Activated CD4-positive, alpha-beta T cell treated with anti-CD3 and anti-CD28 coated beads, Interleukin-2, Interleukin-6, amounts not matched to agents 100 ng/mL and 50 ng/mL, durations not matched to agents 16 hours and 8 hours (primary cell): ENCODE measurements at regions not wholly inside any gene's neighbourhood (a gene's known extent, or its start where the extent isn't known, plus 50 kb on each side); places are given as distances from the start of the nearest gene placed in this dataset.

Experiments used
- DNase-seq: peaks from one replicate; pipeline ENCODE4 v3.0.0-alpha.2; 2020

DNA sequence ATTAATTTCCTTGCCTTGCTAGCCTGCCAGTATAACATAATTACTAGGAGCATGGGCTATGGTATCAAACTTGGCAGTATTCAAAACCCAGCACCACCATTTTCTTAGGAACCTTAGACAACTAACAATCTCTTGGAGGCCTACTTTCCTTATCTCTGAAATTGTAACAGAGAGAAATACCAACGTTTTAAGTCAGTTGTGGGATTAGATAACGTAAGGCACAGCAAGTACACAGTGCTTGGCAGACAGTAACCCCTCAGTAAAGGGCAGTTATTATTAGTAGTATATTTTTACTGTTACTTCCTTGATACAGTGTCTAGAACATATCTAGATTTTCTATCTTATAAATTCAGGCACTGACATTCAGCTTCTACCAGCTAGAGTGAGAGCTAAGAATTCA, 309.6 kb downstream of the ACTL7B start:
- DNase-seq: no peak

GRCh38 chr9:108545436-108545835, 310.4 kb downstream of the ACTL7B start:
- no peak for DNase-seq

GRCh38 chr9:108544866-108545265, 310.9 kb downstream of the ACTL7B start:
- no peak for DNase-seq

DNA sequence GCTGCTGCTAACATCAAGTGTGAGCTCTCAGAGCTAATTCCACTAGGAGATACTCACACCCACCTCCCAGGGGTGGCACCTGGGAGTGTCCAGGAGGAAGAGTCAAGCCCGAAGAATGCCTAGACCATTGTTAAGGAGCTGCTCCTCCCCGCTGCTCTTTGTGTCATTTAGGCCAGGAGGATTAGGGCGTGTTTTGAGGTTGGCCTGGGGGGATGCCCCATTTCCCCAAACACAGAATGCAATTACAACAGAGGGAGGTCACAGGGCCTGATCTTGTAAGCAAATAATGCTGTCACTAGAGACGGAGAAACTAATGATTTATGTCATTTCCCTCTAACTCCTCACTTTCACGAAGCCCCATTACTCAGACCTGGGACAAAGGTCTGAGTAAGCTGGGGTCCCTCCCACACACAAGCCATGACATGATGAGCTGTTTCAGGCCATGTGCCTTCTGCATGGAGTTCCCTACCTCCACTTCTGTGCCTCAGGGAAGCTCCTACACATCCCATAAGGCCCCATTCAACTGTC, 312.5 kb downstream of the ACTL7B start:
- no peak for DNase-seq

GRCh38 chr9:108537756-108538155, 318.0 kb downstream of the ACTL7B start:
- no peak for DNase-seq

DNA sequence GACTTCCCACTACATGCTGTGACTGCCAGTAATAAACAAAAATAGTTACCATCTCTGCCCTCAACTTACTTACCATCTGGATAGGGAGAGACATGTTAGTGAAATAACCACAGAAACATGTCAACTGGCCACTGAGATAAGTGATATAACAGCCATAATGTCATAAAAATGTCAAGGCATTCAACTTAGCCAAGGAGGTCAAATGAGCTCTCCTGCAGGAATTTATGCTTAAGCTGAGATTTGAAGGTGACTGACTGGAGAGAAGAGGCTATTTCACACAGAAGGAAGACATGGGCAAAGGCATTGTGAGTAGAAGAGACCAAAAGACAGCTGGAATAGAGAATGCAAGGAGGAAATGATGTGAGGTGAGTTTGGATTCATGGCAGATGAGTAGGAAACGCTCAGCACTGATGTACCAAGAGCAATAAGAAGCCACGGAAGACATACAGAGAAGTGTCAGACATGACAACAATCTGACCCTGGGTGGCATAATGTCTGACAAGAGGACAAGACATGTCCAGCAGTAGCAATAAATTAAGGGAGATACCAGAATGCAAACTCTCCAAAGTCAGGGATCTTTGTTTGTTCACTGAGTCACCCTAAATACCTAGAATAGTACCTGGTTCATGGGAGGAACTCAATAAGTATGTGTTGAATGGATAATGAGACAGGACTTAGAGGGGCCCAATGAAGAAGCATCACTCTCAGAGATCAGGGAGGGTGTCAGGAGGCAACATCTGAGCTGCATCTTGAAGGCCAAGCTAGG, 318.8 kb downstream of the ACTL7B start:
- no peak for DNase-seq

GRCh38 chr9:108535526-108535925, 320.3 kb downstream of the ACTL7B start:
- peak; percentile 1 for DNase-seq

DNA sequence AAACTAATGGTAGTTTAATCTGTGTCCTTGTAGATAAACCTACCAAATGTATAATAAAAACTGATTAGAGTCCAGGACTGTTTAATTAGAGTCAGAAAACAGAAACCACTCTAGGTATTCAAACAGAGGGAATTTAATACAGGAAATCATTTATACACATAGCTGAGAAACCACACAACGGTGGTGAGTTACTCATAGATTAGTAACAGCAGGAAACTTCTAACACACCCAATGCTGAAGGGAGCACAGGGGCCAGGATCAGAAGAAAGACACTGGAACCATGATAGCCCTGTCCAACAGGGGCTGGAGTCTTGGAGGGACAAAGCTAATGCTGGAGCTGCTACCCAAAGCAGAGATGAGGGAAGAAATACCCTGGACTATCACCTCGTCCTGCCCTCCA, 321.0 kb downstream of the ACTL7B start:
- DNase-seq: no peak

GRCh38 chr9:108530141-108530540, 325.6 kb downstream of the ACTL7B start:
- no peak for DNase-seq

- no peak for DNase-seq
These were observed 327.6 kb downstream of the ACTL7B start for GRCh38 chr9:108528231-108528630.

GRCh38 chr9:108526518-108526917, 329.3 kb downstream of the ACTL7B start:
- DNase-seq: no peak

- no peak for DNase-seq
These were observed 330.6 kb downstream of the ACTL7B start for GRCh38 chr9:108525186-108525585.

DNA sequence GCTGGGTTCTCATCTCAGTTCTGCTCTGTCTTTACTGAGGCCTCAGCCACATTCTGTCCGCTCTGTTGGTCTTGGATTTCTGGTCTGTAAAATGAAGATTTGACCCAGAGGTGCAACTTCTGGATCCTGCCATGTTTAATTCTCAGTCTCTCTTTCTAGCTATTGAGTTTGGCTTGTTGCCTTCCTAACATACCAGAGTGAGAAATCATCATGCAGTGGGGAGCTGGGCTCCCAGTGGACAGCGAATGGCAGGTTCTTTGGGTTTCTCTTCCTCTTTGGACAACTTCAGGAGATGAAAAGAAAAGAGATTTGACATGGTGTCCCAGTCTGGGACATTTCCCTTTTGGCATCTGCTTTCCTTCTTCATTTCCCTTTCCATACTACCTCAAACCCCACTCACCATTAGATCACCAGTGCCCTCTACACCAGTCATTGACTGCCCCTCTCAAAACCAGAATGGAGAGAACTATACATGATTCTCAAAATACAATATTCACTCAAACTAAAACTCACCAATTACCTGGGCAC, 334.7 kb downstream of the ACTL7B start:
- DNase-seq: no peak

DNA sequence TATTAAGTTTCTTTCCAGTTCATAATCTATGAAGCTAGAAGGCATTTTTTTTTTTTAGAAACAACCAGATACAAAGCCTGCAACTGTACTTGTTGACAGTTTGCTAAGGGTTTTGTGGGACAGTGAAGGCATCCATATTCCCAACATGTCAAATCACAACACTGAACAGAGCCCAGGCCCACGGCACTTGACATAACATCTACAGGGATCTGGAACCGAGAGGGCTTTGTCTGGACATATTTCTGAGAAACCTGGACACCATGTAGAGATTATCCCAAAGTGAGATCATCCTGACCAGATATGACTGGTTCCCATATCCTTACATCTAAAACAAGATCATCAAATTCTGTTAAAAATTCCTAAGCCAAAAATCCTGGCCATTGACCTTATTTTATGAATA, 336.3 kb downstream of the ACTL7B start:
- DNase-seq: no peak

DNA sequence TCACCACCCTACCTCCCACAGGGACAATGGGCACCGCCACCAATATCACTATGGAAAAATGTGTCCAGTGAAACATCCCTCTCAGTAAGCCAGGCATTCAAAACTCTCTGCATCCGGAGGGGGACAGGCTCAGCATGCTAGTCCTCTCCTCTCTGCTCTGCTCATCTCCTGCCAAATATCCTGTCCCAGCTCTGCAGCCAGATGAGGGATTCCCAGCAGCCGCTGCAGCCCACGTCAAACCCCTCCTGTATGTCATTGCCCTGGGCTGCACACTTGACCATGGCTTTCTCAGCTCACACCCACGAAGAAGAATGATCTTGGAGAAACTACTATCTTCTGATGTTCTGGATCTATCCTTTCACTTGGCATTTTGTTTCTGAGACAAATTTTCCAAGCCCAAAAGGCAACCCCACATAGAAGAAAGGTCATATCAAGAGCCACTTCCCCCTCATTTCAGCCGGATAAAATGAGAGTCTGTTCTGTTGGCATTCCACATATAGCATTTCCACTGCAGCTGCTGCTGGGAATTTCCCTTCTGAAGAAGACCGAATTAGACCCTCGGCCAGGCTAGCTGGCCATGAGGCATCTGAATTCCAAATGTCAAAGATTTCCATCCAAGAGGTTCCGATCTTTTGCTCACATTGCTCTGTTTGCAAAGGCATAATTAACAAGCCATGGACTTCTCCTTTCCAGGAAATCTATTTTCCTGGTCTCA, 338.0 kb downstream of the ACTL7B start:
- no peak for DNase-seq

- DNase-seq: no peak
These were observed 339.4 kb downstream of the ACTL7B start for GRCh38 chr9:108516391-108516790.

DNA sequence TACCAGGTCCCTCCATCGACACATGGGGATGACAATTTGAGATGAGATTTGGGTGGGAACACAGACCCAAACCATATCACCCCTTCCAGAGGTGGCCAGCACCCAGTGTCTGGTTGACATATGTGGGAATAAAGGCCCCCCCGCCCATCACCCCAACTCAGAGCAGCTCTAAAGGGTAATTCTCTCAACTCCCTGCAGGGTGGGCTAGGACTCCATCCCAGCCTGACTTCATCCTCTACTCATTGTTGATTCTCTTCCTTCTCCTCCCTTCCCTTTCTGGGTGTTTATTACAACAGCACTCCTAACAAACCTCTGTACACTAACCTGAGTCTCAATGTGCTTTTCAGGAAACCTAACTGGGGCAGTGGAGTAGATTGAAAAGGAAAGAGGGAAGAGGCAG, 339.9 kb downstream of the ACTL7B start:
- no peak for DNase-seq

DNA sequence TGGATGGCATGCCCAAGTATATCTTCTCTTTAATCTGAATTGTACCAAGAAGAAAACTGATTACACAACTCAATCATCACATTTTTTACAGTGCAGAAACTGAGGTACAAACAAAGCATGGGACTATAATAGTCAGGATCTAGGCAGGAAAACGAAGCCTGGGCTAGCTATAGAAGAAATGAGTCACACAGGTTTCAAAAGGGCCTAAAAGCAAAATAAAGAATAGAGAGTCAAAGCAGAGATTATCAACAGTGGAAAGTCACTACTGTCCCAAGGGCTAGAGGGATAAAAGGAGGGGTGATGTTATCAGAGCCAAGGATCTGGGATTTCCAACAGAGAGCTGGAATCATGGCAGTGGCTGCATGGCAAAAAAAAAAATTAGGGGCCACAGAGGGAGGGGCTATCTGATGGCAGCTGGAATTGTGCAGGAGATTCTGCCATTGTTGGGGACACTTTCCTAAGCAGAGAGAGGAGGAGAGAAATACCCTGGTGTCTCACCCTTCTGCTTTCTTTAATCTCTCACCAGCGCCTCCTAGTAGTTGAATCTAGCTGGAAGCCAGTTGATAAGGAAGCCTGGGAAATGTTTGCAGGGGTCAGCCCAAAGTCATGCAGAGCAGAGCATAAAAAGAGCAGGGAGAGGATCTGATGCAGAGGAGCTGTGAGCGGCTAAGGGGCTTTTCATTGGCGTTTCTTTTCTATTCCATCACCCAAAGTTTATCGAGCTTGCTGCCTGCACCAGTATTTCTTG, 343.2 kb downstream of the ACTL7B start:
- no peak for DNase-seq

DNA sequence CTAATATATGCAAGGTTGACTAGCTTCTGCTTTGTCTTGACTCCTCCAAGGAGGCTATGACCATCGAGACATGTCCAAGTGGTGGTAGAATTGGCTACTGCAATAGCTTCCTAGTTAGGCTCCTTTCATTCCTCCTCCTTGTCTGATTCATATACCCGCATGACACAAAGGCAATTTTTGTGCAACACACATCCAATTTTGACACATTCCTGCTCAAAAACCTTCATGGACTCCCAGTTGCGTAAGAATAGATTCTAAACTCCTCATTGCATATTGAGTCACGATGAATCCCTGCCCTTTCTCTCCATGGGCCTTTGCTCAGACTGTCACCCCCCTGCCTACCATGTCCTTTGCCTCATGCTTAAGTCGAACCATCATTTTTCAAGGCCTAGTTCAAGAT, 344.5 kb downstream of the ACTL7B start:
- DNase-seq: no peak

DNA sequence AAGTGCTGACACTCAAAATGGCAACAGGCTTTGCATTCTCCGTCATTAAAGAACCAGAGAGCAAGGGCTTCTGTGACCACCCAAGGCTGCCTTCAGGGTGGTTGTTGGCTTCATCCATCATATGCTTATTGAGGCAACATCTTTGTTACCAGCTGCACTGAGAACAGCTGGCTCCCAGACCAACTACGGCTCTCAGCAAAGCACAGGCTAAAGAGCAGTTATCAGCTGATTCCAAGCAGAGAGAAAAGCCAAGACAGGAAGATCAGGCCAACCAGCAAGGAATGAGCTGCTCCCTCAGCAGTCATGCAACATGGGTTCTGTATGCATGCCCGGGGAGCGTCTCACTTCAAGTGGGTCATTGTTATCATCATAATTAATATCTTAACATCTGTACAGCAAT, 358.9 kb downstream of the ACTL7B start:
- no peak for DNase-seq

DNA sequence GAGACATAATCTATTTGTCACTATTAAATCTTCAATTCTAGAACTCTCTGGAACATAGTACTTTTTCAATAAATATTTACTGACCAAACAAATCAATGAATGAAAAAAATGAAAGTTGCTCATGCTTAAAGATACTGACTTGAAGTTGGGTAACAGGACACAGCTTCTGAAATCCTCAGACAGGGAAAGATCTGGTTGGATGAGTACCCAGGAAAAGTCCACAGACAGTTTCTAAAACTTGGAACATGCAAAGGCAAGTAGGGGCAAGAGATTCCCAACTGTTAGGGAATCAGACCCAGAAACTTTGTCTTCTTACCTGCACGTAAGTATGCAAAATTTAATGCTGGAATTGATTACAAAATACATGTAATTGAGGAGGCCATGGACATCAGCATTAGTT, 366.2 kb downstream of the ACTL7B start:
- no peak for DNase-seq

DNA sequence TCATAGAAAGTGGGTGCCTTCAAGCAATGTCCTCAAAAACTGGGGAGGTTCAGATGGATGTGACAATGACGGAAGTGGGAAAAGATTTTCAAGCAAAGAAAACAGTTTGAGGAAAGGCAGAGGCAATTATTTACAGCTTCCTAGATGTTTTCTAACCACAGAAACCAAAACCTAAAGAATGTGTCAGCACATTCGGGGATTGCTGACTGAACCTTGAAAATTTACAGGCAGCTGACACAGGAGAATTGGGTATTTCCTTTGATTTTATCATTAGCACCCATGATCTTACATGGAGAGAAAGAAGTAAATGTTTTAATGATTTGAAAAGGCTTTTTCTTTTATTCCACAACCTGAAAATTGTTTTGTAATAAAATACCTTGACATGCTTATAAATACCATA, 369.0 kb downstream of the ACTL7B start:
- no peak for DNase-seq

DNA sequence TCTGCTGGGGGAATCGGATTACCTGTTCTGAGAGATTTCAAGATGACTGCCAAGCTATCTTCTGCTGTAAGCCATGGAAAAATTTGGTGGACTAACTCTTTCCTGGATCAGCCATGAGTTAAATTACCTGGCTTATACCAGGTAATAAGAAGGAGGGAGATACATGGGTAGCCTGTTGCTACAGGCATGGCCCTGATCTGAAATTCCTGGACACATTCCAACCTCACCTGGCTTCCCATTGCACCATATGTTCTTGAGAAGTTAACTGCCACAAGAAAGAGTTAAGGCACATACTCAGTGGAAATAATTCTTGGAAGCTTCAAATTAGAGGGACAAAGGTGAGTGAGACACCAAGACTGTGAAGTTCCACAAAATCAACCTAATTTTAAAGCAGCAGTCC, 371.3 kb downstream of the ACTL7B start:
- no peak for DNase-seq
